ENCODE measurements at regions not wholly inside any gene's neighbourhood (a gene's known extent, or its start where the extent isn't known, plus 50 kb on each side); places are given as distances from the start of the nearest gene placed in this dataset.
A peak's percentile ranks its signal among the peaks of the same experiment; 100 is the strongest.

DNA sequence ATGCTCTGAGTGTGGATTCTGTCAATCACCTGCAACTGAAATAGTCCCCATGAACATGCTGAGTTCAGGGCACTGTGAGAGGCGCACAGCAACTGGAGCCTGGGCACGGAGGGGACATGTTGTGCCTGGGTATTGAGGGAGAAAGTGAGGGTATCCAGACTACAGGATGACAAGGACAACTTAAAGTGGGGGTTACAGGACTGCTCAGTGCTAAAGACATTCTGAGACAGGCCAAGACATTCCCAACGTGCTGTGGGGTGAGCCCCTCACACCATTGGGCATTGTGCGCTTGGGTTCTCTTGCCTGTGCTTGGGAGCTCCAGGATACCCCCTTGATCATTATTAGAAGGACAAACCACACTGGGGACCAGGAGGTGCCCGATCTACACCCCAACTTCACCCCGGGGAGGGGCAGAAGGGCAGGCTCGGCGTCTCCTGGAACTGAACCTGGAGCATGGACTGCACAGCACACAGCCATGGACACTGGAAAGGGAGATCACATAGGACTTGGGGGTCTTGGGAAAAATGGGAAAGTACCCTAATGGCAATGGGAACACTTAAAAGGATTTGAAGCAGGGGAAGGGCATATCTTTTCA is 72.5 kb upstream of the HDAC4 start:
- H3K4me1 ChIP-seq, result no peaks in the 10 kb centered on the region
- intact Hi-C loops (cut with DNase I), result no loop called here
- 71 to 86% methylated on average over 8 of the region's 8 CpGs for WGBS, 2 donors
- no peaks in the 10 kb centered on the region for H3K36me3 ChIP-seq
- ATAC-seq (no peak), FAIRE-seq (no peak), DNase-seq (peak in 1 of 6 donors; percentile 5)
- no peak overlapping the region for H3K27ac ChIP-seq
- no peaks in the 10 kb centered on the region for H3K9me3 ChIP-seq
- H3K4me3 ChIP-seq, result no peak overlapping the region
- TF ChIP-seq CTCF (IDR thresholded peaks at IDR 0.05), result no peak
- no peaks in the 10 kb centered on the region for H3K27me3 ChIP-seq

DNA sequence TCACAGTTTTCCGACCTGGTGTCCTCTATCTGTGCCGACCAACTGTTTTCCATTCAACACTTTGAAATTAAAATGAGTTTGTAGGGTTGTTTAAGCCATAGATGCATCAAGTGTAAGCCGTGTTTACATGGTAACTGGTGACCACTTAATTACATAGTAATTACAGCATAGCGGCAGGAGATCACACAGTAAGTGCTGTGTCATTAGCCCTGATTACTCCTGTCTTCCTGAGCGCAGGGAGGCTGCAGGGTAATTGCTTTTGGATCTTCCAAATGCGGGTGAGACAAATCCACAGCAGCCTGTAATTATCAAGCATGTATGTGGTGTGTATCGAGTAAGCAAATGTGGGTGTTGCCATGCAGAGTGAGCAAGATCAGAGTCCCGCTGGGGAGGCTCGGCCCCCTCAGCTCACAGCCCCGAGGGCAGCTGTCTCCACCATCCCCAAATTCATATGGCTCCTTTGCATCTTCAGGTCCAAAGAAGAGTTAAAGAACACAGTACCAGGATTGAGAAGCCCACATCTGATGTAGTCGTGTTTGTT is 71.5 kb upstream of the HDAC4 start:
- H3K9me3 ChIP-seq, result no peaks in the 10 kb centered on the region
- no peak for ATAC-seq
- TF ChIP-seq CTCF (IDR thresholded peaks at IDR 0.05), result no peak
- no peak overlapping the region for H3K4me3 ChIP-seq
- DNase-seq, result no peak
- WGBS, 2 donors, result 34 to 39% methylated on average over 11 of the region's 11 CpGs
- no peak for FAIRE-seq
- intact Hi-C loops (cut with DNase I), result no loop called here
- H3K27ac ChIP-seq, result no peak overlapping the region
- no peaks in the 10 kb centered on the region for H3K27me3 ChIP-seq
- H3K36me3 ChIP-seq, result no peaks in the 10 kb centered on the region
- H3K4me1 ChIP-seq, result no peaks in the 10 kb centered on the region

- no peaks in the 10 kb centered on the region for H3K4me1 ChIP-seq
- no peaks in the 10 kb centered on the region for H3K27me3 ChIP-seq
- intact Hi-C loops (cut with DNase I), result no loop called here
- WGBS, 2 donors, result 75 to 76% methylated on average over 9 of the region's 9 CpGs
- no peak for TF ChIP-seq CTCF (IDR thresholded peaks at IDR 0.05)
- no peak for ATAC-seq
- H3K36me3 ChIP-seq, result no peaks in the 10 kb centered on the region
- no peak overlapping the region for H3K27ac ChIP-seq
- no peak for FAIRE-seq
- H3K4me3 ChIP-seq, result no peak overlapping the region
- no peak for DNase-seq
- H3K9me3 ChIP-seq, result no peaks in the 10 kb centered on the region
These were observed 70.4 kb upstream of the HDAC4 start for GRCh38 chr2:239471011-239471792.

- no peak for DNase-seq
- Histone ChIP-seq H3K4me1 (no peaks in the 10 kb centered on the region), H3K36me3 (no peaks in the 10 kb centered on the region), H3K27me3 (no peaks in the 10 kb centered on the region), H3K4me3 (no peak overlapping the region), H3K9me3 (no peaks in the 10 kb centered on the region), H3K27ac (no peak overlapping the region)
- intact Hi-C loops (cut with DNase I), result no loop called here
- FAIRE-seq, result no peak
- WGBS, 2 donors, result 74 to 81% methylated on average over 14 of the region's 14 CpGs
- no peak for TF ChIP-seq CTCF (IDR thresholded peaks at IDR 0.05)
- ATAC-seq, result no peak
These were observed 69.5 kb upstream of the HDAC4 start for GRCh38 chr2:239470151-239470900.

All from pancreas (tissue), 10 donors.